ENCODE measurements at regions not wholly inside any gene's neighbourhood (a gene's known extent, or its start where the extent isn't known, plus 50 kb on each side); places are given as distances from the start of the nearest gene placed in this dataset.

DNA sequence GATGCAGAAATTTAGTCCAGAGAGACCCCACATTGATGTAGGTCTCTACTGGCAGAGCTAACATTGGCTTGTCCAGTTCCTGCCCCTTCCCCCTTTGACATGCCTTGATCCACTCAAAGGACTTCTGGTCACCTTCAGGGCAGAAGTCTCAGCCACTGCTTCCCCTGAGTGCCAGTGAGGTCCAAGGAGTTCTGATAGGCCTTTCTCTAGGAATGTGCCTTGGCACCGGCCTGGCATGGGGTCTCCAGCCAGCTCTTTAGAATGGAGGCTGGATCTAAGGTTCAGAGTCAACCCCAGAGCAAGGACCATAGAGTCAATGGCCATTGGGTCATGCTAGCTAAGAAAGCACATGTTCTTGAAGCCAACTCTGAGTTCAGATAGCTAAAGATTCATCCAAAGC, 88.6 kb upstream of the PJA1 start:
- TF ChIP-seq POLR2AphosphoS5 (IDR thresholded peaks at IDR 0.05): no peak
- TF ChIP-seq, protein P1, sequence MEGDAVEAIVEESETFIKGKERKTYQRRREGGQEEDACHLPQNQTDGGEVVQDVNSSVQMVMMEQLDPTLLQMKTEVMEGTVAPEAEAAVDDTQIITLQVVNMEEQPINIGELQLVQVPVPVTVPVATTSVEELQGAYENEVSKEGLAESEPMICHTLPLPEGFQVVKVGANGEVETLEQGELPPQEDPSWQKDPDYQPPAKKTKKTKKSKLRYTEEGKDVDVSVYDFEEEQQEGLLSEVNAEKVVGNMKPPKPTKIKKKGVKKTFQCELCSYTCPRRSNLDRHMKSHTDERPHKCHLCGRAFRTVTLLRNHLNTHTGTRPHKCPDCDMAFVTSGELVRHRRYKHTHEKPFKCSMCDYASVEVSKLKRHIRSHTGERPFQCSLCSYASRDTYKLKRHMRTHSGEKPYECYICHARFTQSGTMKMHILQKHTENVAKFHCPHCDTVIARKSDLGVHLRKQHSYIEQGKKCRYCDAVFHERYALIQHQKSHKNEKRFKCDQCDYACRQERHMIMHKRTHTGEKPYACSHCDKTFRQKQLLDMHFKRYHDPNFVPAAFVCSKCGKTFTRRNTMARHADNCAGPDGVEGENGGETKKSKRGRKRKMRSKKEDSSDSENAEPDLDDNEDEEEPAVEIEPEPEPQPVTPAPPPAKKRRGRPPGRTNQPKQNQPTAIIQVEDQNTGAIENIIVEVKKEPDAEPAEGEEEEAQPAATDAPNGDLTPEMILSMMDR (IDR thresholded peaks at IDR 0.05): no peak

Measured in gastroesophageal sphincter (tissue), 3 donors.